HG02973 (cell line): ENCODE measurements at regions not wholly inside any gene's neighbourhood (a gene's known extent, or its start where the extent isn't known, plus 50 kb on each side); places are given as distances from the start of the nearest gene placed in this dataset.

ENCODE experiments used
- ATAC-seq: cut with Tn5 transposase; IDR thresholded peaks from one replicate; pipeline ENCODE4 v1.9.1; 2021; ENCODE audit warnings: moderate library complexity; ENCODE audit not compliant: unreplicated experiment

DNA sequence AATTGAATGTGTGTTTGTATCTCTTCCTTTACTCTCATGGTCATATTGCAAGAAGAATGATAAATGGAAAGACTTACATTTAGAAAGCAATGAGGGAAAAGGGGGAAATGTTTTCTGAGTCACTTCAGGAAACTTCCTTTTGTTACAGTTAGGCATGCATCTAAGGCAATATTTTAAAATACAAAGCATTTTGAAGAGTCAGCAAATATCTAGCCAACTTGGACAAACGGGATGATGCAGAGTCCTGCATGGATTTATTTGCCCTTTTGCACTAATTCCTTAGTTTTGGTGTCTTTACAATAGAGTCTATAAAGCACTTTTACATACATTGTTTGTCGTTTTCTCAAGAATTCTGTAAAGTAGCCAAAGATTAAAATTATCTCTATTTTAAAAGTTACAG is 286.2 kb upstream of the UBE2E2 start:
- ATAC-seq, result no peak

DNA sequence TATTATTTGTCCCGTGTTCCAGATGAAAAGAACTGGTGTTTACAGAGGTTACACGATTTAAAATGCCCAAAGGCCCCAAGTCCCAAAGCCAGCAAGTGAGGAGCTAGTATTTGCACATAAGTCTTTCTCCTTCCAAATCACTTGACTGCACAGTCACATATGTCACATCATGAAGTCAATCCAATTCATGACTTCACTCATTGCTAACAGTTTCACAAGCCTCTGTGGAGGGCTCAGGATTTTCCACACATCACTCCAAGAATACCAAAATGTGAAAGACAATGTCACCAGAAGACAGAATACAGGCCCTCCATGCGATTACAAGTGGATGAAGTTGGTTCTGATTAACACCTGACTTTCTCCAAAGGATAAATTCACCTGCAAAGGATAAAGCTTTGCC is 283.1 kb upstream of the UBE2E2 start:
- no peak for ATAC-seq

DNA sequence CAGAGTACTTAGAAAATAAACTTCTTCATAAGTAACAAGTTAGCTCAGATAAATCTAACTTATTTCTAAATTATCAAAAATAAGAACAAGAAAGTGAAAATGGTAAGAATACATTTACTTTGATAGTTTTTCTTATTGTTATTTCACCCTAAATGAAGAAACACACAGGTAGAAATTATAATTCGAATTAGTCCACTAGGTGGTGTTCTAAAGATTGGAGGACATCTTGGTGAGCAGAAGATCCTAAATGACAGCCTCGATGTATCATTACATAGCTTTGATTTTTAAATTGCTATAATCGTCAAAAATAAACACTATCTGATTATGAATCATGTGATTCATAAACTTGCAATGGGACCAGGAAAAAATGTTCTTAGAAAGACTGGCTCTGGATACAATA is 280.8 kb upstream of the UBE2E2 start:
- no peak for ATAC-seq

DNA sequence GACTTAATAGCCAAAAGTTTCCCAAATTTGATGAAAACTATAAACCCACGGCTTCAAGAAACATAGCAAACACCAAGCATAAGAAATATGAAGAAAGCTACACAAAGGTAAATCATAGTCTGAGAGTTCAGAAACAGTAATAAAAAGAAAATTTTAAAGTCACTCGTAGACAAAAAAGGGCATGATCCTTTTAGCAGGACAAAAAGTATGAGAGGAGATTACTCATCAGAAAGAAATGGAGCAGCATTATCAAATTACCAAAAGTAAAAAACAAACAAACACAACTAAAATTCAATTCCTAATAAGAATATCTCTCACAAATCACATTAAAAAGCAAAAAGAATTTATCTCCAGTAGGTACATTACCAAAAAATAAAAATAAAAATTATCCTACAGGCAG is 279.4 kb upstream of the UBE2E2 start:
- ATAC-seq, result no peak

DNA sequence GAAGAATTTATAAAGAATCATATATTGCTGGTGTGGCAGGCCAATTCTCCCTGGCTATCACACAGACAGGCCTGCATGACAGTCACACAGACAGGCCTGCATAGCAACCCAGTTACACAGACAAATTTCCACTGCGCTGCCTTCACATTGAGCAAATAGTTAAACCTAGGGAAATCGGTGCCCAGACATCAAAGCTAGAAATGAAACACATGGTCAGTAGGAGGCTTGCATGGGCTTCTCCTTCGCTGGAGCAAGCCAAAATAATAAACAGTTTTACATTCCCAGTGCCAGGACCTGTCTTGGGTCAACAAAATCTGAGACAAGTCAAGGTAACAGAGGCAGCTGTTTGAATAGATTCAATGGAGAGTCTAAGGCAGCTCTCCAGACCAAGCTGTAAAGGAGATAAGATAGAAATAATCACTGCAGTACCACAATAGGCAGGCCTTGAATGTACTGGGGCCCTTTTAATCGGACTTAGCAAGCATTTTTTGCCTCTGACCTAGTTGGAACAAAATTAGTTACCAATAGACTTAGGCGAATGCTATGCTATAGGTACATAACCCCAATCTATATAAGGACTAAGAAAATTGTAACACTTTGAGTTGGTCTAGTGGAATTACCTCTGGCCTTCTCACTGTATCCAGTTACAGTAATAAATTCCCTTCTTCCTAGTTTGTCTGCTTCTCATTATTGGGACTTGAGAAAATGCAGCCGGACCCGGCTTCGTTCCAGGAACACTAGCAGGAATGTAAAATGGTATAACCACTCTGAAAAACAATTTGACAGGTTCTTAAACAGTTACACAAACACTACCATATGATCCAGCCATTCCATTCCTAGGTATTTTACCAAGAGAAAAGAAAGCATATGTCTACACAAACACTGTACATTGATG is 274.7 kb upstream of the UBE2E2 start:
- ATAC-seq, result no peak

DNA sequence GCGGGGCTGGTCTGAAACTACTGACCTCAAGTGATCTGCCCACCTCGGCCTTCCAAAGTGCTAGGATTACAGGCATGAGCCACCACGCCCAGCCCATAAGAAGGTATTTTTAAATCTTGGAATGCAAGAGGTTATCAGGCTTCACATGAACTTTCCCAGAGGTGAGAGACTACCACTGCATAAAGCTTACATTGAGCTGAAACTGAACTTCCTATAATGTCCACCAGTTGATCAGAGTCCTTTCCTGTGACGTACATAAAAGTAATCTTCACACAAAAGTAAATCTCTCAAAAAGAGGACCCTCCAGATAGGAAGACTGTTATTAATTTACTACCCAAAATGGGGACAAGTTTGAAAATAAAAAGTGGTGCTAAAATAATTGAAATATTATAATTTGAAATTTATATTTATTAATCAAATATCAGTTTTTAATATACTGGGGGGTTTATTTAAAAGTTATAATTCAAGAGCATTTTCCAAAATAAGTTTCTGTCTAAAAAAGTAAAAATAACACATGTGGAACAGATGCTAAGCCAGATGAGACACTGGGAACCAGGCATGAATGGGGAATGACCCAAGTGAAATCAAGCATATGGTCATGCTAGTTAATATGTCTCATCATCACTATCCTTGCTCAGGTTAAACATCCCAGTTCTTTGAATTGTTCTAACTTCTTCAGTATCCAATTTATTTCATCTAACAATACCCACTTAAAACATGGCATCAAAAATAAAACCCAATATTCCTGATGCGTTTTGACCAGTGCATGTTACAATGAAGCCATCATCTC is 269.9 kb upstream of the UBE2E2 start:
- no peak for ATAC-seq

DNA sequence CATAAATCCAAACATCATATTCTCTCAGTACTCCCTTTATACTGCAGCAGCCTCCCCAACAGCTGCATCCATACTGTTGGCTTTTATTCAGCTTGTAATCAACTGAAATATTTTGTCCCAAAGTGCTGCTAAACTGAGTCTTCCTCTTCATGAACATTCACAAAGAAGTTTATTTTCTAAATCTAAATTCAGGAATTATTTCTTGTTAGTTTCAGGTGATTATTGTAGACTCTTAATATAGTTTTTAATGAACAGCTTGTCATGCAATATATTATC is 269.3 kb upstream of the UBE2E2 start:
- no peak for ATAC-seq

DNA sequence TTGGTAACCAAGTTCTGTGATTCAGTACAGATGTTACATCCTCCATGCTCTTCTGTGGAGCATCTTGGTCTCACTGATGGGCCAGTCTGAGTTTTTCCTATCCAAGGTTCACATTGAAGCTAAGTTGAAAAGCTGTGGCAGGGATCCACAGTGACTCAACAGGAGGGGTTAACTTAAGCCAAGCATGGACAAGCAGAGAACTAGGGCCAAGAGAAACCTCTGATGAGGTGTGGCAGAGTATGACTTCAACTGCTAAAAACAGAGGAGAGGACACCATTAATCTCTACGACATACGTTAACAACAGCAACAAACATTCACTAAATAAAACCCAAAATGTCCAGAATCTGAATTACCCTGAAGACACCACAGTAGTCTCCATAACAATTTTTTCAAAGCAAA is 268.1 kb upstream of the UBE2E2 start:
- ATAC-seq, result no peak

DNA sequence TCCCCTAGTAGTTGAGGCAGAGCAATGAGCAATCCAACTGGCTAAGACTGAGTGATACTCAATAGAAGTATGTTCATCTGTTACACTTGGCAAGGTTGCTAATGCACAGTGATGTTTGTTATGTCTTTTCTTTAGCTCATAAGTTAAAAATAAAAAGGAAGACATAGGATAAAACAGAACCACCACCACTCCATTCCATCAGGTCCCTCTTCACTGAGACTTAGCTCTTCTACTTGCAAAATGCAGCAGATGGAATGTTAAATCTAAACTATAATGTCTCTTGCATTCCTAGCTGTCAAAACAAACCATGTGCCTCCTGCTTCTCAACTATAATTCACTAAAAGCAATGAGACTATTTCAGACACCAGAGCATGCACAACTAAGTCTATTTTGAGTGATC is 265.6 kb upstream of the UBE2E2 start:
- no peak for ATAC-seq

DNA sequence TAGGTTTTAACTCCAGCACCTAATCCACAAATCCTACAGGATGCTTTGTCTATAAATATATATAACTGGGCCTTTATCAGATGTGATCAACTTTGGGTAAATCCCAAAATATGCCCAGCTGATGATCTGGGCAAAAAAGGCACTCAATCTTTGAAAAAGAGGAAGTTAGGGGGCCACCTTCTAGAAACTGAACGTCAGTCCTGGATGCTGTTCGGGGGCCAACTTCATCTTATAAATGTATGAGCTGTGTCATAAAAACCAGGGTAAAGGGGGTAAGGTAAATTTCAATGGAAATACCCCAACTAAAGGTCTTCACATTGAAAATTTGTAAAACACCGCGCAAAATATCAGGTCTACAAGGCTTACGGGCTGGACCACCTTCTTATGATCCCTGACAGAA is 264.4 kb upstream of the UBE2E2 start:
- no peak for ATAC-seq

DNA sequence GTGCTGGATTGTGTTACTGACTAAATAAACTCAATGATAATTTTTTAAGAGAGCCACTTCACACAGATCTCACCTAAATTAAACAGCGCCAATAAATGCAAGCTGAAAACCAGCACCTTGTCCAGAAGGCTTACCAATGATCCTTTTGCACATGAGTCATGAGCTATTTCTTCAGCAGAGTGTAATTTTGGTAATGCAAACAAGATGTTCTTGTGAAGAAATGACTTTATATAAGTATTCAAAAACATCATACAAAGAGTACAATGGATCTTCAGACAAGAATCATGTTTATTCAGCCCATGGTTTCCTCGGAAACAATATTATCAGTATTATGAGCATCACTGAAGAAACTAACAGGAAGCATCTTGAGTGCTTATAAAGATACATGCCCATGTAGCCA is 263.8 kb upstream of the UBE2E2 start:
- ATAC-seq, result no peak

DNA sequence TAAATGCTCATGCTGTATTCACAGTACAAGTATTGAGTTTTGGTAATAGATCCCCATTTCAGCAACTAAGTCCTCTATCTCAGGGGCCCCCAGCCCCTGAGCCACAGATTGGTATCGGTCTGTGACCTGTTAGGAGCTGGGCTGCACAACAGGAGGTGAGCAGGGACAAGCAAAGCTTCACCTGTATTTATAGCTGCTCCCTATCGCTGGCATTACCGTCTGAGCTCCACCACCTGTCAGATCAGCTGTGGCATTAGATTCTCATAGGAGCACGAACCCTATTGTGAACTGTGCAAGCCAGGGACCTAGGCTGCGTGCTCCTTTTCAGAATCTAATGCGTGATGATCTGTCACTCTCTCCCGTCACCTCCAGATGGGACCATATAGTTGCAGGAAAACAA is 262.8 kb upstream of the UBE2E2 start:
- no peak for ATAC-seq

DNA sequence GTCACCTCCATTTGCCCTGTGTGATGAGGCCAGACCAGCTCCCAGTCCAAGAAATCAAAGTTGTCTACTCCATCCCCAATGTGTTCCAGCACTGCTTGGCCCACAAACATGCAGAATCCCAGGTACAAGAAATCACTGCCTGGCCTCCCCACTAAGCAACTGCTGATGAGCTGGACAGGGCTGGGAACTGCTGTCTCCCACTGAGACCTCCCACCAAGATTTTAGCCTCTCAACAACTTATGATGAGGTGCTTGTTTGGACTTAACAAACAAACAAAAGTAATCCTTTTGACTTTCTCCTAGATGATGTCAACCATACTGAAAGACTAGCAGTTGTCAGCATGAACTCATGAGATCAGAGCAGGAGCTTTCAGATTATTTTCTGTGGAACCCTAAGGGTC is 260.1 kb upstream of the UBE2E2 start:
- ATAC-seq, result no peak

DNA sequence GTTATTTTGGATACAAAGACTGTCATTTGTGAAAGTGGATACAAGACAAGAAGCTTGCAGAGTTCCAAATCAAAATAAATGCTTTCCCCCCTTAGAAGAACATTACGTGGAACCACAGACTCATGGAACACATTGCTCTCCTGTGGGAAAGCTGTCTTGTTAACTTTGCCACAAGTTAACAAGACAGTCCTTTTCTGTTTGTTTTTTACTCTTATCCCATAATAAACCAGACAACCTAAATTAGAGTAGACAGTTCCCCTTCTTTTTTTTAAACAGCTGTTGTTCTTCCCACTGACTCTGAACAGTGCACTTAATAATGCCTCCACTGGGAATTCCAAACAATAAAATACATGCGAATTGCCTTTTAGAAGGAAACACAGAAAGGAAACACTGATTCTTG is 255.3 kb upstream of the UBE2E2 start:
- ATAC-seq, result no peak

DNA sequence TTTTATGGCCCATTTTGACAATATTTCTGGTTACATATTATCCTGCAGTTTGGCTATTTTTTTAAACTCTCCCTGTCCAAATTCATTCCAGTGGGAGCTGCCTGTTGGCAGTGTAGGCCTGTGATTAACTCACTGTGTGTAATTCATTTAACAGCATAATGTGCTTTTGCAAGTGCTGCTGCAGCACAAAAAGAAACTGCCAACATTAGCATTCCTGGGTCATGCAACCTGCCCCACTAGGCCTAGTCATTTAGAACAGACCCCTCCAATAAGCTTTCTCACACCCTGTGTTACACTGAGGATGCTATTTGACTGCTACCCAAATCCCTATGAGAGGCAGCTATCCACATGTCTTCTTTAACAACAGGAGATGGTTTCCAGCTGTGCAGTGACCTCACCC is 251.2 kb upstream of the UBE2E2 start:
- no peak for ATAC-seq

DNA sequence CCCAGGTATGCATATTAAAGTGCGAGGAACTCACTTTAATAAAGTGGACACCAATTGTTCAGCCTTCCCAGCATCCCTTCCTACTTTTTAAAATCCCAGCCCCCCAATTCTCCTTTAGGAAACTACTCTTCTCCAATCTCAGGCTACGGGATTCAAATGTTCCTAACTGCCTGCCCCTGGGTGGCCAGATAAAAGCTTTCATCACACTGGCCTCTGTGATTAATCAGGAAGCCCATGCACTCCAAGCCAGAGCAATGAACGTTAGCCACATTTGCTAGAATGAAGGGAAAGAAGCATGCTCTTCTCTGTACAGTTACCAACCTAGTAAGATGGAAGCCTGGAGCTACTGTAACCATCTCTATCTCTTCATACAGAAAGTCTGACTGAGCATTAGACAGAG is 250.3 kb upstream of the UBE2E2 start:
- no peak for ATAC-seq

DNA sequence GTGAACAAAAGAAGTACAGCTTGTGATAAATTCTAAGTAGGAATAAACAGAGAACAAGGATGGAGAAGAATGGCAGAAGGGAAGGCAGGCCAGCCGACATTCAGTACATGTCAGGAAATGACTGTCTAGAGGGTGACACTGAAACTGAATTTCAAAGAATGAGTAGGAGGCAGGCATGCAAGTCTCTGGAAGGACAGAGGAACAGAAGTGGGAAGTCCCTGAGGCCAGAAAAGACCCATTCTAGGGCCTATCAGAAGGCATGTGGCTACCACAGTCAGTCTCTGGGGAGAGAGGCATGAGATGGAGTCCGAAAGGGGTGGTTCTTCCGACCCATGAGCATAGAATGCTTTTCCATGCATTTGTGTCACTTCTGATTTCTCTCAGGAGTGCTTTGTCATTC is 243.5 kb upstream of the UBE2E2 start:
- ATAC-seq, result peak; percentile 95

DNA sequence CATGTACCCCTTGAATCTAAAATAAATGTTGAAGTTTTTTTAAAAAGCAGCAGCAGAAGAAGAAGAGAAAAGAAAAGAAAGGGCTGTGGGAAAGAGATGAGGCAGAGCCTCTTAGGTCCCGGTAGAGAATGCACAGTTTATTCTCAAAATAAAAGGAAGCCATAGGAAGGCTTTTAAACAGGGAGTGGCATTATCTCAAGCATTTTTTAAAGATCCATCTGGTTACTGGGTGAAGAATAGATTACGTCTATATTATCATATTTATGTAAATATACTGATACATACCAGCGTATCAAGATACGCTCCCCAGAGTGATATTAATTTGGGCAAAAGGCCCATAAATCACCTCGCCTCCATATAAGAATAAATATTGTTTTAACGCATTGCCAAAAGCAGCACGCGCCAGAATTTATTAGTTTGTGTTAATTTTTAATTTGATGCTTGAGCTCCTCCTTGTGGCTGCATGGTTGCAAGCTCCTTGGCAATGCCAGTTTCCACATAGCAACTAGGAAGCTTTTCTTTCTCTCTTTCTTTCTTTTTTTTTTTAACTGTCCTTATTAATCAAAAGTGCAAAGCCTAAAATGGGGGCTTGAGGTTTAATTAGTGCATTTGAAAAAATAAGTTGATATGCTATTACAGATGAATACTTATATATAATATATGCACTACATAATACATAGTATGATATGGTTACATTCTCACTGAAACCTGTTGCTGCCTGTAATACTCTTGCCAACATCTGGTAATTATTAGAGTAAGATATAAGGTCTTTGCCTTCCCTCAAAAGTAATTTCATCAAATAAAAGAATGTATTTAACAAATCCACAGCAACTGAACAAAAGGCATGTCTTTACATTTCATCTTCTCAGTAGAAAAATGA is 242.8 kb upstream of the UBE2E2 start:
- ATAC-seq, result peak; percentile 37

DNA sequence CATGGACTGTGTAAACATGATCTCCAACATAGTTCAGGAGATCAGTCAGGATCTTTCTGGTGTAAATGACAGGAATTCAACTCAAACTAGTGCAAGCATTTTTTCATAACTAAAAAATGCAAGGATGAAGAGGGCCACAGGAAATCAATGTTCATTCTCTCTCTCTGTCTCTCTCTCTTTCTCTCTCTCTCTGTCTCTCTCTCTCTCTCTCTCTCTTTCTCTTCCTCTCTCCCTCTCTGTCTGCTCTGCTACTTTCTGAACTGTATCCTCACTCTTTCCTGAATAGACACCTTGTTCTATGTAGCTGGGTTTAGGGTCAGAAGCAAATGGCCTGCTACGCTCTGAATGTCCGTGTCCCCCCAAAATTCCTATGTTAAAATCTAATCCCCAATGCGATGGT is 240.9 kb upstream of the UBE2E2 start:
- ATAC-seq, result no peak

DNA sequence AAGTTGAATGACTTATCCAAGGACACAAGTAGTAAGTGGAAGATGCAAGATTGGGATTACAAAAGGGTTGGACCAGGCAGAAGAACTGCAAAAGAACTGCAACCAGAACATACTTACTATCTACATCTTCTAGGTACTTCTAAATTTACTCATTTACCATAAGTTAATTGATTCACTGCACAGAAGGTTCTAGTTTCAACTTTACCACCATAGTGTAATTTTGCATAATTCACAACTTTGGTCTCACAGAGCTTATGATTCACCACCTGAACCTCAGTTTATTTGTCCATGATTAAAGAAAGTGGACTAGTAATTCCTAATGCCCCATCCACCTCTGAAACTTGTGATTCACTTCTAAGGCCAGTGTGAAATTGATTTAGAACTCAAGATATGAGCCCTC is 236.8 kb upstream of the UBE2E2 start:
- ATAC-seq, result no peak

DNA sequence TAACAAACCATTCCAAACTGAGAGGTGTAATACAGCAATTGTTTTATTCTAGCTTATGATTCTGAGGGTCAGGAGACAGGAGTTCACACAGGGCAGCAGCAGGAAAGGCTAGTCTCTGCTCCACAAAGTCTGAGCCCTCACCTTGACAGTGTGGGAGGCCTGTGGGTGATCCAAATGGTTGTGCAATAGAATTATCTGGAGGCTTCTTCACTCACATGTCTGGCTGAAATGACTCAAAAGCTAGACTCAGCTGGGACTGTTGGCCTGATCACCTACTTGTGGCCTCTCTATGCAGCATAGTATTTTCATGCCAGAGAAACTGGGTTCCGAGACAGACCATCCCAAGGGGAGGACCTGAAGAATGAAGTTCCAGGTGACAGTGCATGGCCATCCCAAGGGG is 233.9 kb upstream of the UBE2E2 start:
- no peak for ATAC-seq

DNA sequence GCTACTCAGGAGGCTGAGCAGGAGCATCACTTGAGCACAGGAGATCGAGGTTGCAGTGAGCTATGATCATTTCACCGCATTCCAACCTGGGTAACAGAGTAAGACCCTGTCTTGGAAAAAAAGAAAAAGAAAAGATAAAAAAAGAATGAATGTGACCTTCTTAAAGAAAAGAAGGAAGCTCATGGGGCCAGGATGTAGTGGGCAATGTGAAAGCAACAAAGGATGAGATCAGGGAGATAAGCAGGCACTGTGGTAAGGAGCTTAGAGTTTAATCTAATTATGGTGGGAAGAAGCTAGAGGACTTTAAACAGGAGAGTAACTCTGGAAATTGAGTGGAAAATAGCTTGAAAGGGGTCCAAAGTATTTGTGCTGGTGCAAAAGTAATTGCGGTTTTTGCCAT is 231.6 kb upstream of the UBE2E2 start:
- ATAC-seq, result no peak
